ENCODE measurements at regions not wholly inside any gene's neighbourhood (a gene's known extent, or its start where the extent isn't known, plus 50 kb on each side); places are given as distances from the start of the nearest gene placed in this dataset.

- no peak for DNase-seq
Measured at GRCh38 chr7:20021066-20021465, 196.1 kb downstream of the MACC1 start.

GRCh38 chr7:20019757-20020432, 197.3 kb downstream of the MACC1 start:
- no peak for DNase-seq

- DNase-seq, result no peak
Measured at GRCh38 chr7:20016669-20017068, 200.5 kb downstream of the MACC1 start.

- no peak for DNase-seq
Measured at GRCh38 chr7:20013536-20013935, 203.6 kb downstream of the MACC1 start.

- no peak for DNase-seq
Measured at GRCh38 chr7:20012100-20012499, 205.1 kb downstream of the MACC1 start.

- DNase-seq, result no peak
Measured at GRCh38 chr7:20010877-20011276, 206.3 kb downstream of the MACC1 start.

GRCh38 chr7:20007510-20007909, 209.7 kb downstream of the MACC1 start:
- DNase-seq, result no peak

GRCh38 chr7:20005081-20005480, 212.1 kb downstream of the MACC1 start:
- DNase-seq, result no peak

GRCh38 chr7:19999681-20000080, 217.5 kb downstream of the MACC1 start:
- DNase-seq, result no peak

- no peak for DNase-seq
Measured at GRCh38 chr7:19991936-19992335, 218.5 kb upstream of the TMEM196 start.

- DNase-seq, result no peak
Measured at GRCh38 chr7:19989906-19990305, 216.5 kb upstream of the TMEM196 start.

GRCh38 chr7:19988860-19989259, 215.4 kb upstream of the TMEM196 start:
- no peak for DNase-seq

- DNase-seq, result no peak
Measured at GRCh38 chr7:19984231-19984632, 210.8 kb upstream of the TMEM196 start.

GRCh38 chr7:19982841-19983835, 209.7 kb upstream of the TMEM196 start:
- peak; percentile 11 for DNase-seq

- no peak for DNase-seq
Measured at GRCh38 chr7:19973581-19973980, 200.2 kb upstream of the TMEM196 start.

GRCh38 chr7:19972876-19973275, 199.5 kb upstream of the TMEM196 start:
- no peak for DNase-seq

GRCh38 chr7:19971956-19972355, 198.5 kb upstream of the TMEM196 start:
- no peak for DNase-seq

GRCh38 chr7:19970514-19970913, 197.1 kb upstream of the TMEM196 start:
- DNase-seq, result no peak

- DNase-seq, result no peak
Measured at GRCh38 chr7:19969859-19970493, 196.6 kb upstream of the TMEM196 start.

- no peak for DNase-seq
Measured at GRCh38 chr7:19964246-19964645, 190.8 kb upstream of the TMEM196 start.

GRCh38 chr7:19963695-19964094, 190.3 kb upstream of the TMEM196 start:
- no peak for DNase-seq

- DNase-seq, result no peak
Measured at GRCh38 chr7:19958309-19958896, 185.0 kb upstream of the TMEM196 start.

GRCh38 chr7:19957664-19958063, 184.2 kb upstream of the TMEM196 start:
- DNase-seq, result no peak
